ENCODE measurements at regions not wholly inside any gene's neighbourhood (a gene's known extent, or its start where the extent isn't known, plus 50 kb on each side); places are given as distances from the start of the nearest gene placed in this dataset.
"Not testable (repeated sequence)": the region's sequence is repeated elsewhere in the genome, so short reads cannot be mapped to it uniquely, and the experiment has no call there.

DNA sequence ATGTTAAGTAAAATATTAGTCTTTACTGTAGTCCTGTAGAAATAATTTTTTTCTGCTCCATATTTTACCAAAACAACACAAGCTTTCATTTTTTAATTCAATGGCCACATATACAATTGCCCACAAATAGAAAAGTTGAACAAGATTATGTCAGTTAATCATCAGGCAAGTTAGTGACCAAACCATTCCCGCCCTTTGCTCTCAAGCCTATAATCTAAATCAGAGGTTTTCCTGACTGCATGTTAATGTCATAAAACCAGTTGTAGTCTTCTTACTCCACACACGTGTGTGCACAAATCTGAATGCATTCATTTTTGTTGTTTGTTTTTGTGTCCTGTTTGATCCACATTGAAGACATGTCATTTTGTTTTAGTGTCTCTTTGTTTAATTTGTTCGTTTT lies 1357.7 kb upstream of the GJE1 start:
- DNase-seq (ENCODE audit: low spot score), result no peak

DNA sequence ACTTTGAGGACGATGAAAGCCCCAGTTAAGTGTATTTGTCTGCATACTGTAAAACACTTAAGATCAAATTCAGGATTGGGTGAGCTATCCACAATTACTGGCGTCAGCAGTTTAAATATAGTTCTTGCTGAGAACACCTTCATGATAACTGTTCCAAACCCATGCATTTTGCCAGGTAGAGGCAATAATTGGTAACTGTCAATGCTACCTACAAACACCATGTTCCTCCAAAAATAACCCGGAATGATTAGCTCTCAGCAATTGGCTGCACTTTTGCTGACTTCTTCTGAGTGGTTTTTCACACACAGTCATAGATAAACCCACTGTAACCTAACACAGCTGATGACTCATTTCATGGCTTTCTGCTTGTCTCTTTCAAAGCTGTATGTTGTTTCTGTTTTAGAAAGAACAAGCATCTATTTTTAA lies 1358.6 kb upstream of the GJE1 start:
- DNase-seq (ENCODE audit: low spot score), result peak; percentile 90

- DNase-seq (ENCODE audit: low spot score), result no peak
These were observed 1359.4 kb upstream of the GJE1 start for GRCh38 chr6:140773276-140773675.

GRCh38 chr6:140772576-140772975 lies 1360.1 kb upstream of the GJE1 start:
- DNase-seq (ENCODE audit: low spot score), result peak; percentile 55

DNA sequence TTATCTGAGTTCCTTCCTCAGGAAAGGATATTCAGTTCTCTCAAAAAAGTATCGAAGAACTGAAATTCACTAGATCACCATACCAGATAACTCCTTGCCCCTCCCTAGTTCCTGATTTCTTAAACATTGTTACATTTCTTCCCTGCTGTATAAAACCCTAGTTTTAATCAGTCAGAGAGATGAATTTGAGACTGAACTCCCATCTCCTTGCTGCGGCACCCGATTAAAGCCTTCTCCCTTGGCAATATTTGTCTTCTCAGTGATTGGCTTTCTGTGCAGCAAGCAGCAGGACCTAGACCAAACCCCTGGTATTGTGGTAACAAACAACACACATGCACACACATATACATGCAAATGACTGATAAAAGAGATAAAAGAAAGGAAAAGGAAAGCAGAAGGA lies 1364.6 kb upstream of the GJE1 start:
- no peak for DNase-seq (ENCODE audit: low spot score)

DNA sequence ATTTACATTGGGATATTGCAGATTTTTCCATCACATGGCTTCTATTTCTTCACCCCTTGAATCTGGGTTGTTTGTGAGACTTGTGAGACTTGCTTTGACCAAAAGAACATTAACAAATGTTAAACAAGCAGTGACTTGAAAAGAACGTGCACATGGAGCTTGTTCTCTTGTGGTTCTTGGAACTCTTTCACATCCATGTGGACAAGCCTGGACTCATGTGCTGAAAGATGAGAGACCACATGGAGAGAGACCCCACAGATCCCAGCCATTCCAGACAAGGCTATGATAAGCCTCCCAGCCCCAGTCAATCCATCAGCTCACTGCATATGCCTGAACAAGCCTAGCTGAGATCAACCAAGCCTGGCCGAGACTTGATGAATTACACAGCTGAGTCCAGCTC lies 1365.7 kb upstream of the GJE1 start:
- no peak for DNase-seq (ENCODE audit: low spot score)

GRCh38 chr6:140758169-140758877 lies 1374.4 kb upstream of the GJE1 start:
- DNase-seq (ENCODE audit: low spot score), result no peak

GRCh38 chr6:140752234-140752633 lies 1377.8 kb upstream of the CITED2 start:
- no peak for DNase-seq (ENCODE audit: low spot score)

DNA sequence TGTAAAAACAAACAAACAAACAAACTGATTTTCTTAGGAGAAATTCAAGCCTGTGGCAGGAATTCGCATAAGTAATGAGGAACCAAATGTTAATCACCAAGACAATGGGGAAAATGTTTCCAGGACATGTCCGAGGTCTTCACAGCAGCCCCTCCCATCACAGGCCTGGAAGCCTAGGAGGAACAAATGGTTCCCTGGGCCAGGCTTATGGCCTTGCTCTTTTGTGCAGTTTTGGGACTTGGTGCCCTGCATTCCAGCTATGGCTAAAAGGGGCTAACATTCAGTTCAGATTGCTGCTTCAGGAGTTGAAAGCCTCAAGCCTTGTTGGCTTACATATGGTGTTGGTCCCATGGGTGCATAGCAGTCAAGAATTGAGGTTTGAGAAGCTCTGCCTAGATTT lies 1372.7 kb upstream of the CITED2 start:
- DNase-seq (ENCODE audit: low spot score), result no peak

- no peak for DNase-seq (ENCODE audit: low spot score)
These were observed 1370.3 kb upstream of the CITED2 start for GRCh38 chr6:140744659-140745320.

GRCh38 chr6:140736231-140736630 lies 1361.8 kb upstream of the CITED2 start:
- DNase-seq (ENCODE audit: low spot score), result no peak

DNA sequence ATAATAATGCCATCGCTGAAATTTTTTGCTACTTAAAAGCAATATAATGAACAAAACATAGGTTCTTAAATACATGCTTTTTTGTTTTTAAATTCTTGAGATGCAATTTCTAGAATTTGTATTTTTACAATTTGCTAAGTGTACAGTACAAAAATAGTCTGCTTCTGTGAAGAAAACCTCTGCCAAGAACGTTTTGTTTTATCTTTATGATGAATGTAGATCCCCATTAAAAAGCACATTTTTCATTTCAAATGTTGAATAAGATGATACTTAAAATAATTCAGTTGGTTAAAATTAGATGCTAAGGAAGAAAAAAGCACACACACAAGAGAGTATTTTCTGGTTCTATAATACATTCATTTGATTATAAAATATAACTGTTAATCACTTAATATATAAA lies 1358.5 kb upstream of the CITED2 start:
- DNase-seq (ENCODE audit: low spot score), result peak; percentile 62

GRCh38 chr6:140732155-140732554 lies 1357.7 kb upstream of the CITED2 start:
- DNase-seq (ENCODE audit: low spot score), result no peak

DNA sequence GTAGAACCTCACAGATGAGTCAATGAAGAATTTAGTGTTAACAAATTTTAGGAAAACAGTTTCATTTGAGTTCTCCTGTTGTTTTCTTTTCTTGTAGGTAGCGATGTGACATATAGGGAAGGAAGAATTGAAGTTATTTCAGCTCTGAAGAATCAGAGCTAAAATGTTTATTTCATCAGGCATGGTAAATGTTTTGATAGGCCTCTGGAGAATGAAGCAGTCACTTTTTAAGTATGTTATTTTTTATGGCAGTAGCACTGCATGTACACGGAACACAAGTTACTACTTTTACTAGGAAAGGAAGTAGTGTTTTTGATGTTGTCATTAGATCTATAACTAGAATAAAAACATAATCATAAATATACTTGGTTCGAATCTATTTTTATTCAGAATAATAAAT lies 1357.3 kb upstream of the CITED2 start:
- DNase-seq (ENCODE audit: low spot score), result no peak

GRCh38 chr6:140729521-140729920 lies 1355.1 kb upstream of the CITED2 start:
- DNase-seq (ENCODE audit: low spot score), result no peak

- DNase-seq (ENCODE audit: low spot score), result no peak
These were observed 1343.6 kb upstream of the CITED2 start for GRCh38 chr6:140718021-140718420.

- DNase-seq (ENCODE audit: low spot score), result no peak
These were observed 1339.0 kb upstream of the CITED2 start for GRCh38 chr6:140713495-140713894.

- DNase-seq (ENCODE audit: low spot score), result no peak
These were observed 1336.7 kb upstream of the CITED2 start for GRCh38 chr6:140711019-140711613.

- peak; percentile 91 for DNase-seq (ENCODE audit: low spot score)
These were observed 1334.0 kb upstream of the CITED2 start for GRCh38 chr6:140708441-140708840.

DNA sequence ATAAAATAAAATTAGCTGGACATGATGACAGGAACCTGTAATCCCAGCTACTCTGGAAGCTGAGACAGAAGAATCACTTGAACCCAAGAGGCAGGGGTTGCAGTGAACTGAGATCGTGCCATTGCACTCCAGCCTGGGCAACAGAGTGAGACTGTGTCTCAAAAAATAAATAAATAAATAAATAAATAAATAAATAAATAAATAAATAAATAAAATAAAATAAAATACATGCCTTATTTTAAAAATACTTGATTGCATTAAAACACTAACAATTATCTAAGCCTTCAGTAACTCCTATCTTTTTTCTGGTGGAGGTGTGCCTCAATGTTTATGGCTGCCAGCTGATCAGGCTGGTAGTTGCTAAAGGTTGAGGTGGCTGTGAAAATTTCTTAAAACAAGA lies 1329.6 kb upstream of the CITED2 start:
- not testable (repeated sequence) for DNase-seq (ENCODE audit: low spot score)

GRCh38 chr6:140697585-140697984 lies 1323.1 kb upstream of the CITED2 start:
- DNase-seq (ENCODE audit: low spot score), result no peak

GRCh38 chr6:140684776-140685550 lies 1310.5 kb upstream of the CITED2 start:
- DNase-seq (ENCODE audit: low spot score), result no peak

Data from umbilical cord (tissue), 1 donor.